ENCODE measurements at regions not wholly inside any gene's neighbourhood (a gene's known extent, or its start where the extent isn't known, plus 50 kb on each side); places are given as distances from the start of the nearest gene placed in this dataset.

- DNase-seq (ENCODE audit: low read depth in 2 of 3, low spot score in 2 of 3), result no peak
Observed at GRCh38 chr5:109917154-109917546, 227.4 kb downstream of the MAN2A1 start.

- DNase-seq (ENCODE audit: low read depth in 2 of 3, low spot score in 2 of 3), result no peak
Observed at GRCh38 chr5:109917966-109918365, 228.2 kb downstream of the MAN2A1 start.

GRCh38 chr5:109920736-109921135 is 231.0 kb downstream of the MAN2A1 start:
- no peak for DNase-seq (ENCODE audit: low read depth in 2 of 3, low spot score in 2 of 3)

DNA sequence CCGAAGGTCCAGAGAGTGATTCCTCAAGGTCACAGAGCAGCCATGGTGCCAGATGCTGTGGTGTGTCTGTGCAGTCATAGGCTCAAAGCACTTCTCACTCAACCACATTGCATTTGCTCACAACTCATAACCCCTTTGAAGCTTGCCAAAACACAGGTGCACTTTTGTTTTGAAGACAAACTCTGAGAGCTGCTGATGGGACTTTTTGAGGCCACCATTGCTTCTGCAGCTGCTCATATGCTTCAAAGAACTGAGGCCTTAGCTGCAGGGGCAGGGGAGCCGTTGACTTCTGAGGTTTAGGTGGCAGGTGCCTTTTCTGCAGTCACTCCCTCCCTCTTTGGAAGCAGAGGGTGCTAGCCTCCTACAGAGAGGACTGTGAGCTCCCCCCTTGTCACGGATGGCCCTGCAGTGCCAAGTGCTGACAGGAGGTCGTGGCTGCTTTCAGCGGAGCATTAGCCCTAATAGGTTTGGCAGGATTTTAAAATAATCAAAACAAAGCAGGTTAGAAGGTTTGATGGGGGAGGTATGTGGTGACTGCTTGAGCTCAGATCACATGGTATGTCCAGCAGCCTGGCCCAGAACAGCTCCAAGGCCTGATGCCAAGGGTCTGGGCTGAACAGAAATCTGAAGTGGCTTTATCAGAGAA is 232.1 kb downstream of the MAN2A1 start:
- DNase-seq (ENCODE audit: low read depth in 2 of 3, low spot score in 2 of 3), result peak in 1 of 3 donors; percentile 39

GRCh38 chr5:109922381-109922995 is 232.8 kb downstream of the MAN2A1 start:
- no peak for DNase-seq (ENCODE audit: low read depth in 2 of 3, low spot score in 2 of 3)

GRCh38 chr5:109923205-109923604 is 233.5 kb downstream of the MAN2A1 start:
- no peak for DNase-seq (ENCODE audit: low read depth in 2 of 3, low spot score in 2 of 3)

DNA sequence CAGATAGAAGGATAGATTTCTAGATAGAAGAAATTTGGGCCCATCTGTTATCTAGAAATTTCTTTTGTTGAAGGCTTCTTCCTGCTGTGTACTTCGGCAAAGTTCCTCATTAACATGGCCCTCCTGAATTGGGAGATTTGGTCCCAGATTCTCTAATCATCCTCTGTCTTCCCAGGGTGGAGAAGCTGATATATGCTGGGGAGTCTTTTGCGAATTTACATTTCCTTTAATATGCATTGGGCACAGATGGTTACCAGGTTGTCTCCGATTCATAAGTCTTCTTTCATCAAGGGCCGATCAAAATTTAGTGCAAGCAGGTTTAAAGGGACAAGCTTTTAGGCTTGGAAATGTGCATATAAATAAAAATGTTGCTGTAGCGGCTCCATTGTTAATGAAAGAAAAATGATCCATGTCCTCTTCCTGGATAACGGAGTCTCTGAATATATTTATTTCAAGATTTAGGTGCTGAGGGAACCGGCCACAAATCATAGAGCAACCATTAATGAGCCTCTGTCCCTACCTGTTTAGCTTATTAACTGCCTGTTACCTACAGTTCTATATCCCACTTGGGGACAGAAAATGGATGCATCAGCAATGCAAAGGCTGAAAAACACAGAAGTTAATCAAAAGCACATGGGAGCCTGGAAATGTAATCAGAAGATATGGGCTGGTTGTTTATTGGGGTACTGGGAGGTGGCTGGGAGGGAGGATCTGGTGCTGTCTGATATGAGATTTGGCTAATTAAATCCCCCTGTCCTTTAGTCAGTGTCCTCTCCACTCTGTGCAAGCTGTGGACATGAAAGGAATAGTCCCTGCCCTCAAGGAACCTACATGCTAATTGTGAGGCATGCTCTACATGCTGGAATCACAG is 234.7 kb downstream of the MAN2A1 start:
- no peak for DNase-seq (ENCODE audit: low read depth in 2 of 3, low spot score in 2 of 3)

- no peak for DNase-seq (ENCODE audit: low read depth in 2 of 3, low spot score in 2 of 3)
Observed at GRCh38 chr5:109927639-109928038, 237.9 kb downstream of the MAN2A1 start.

- DNase-seq (ENCODE audit: low read depth in 2 of 3, low spot score in 2 of 3), result no peak
Observed at GRCh38 chr5:109928046-109928445, 238.3 kb downstream of the MAN2A1 start.

- no peak for DNase-seq (ENCODE audit: low read depth in 2 of 3, low spot score in 2 of 3)
Observed at GRCh38 chr5:109928811-109929210, 239.1 kb downstream of the MAN2A1 start.

DNA sequence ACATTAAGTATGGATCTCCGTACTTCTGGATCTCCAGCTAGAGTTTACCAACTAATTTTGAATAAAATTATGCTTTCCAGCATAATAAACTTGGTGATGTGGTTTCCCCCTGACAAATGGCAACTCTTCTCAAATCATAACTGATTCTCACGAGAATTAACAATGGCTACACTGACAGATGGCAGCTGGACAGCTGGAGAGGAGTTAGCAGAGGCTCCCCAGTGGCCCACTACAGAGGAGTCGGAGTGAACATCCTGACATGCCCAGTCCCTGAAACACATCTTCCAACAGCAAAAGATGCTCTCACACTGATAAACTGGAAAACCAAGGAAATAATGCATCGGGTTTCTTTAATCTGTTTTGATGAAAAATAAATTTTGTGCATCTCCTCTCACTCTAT is 239.6 kb downstream of the MAN2A1 start:
- no peak for DNase-seq (ENCODE audit: low read depth in 2 of 3, low spot score in 2 of 3)

DNA sequence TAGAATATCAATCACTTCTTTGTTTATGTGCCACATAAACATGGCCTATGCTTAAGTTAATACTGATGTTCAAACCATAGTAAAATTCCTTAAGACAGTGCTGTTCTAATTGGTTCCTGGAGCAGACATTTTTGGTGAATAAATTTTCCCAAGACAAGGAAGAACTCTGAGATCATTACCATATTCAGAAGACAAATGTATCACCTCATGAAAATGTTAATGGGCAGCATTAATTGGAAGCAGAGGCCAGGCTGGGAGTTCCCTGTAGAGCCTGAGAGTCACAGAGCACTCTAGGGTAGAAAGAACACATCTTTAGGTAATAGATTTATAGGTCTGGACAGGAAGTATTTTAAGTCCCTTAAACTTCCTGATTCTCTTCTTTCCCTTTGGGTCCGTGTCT is 240.2 kb downstream of the MAN2A1 start:
- no peak for DNase-seq (ENCODE audit: low read depth in 2 of 3, low spot score in 2 of 3)

- DNase-seq (ENCODE audit: low read depth in 2 of 3, low spot score in 2 of 3), result no peak
Observed at GRCh38 chr5:109931049-109931780, 241.5 kb downstream of the MAN2A1 start.

- no peak for DNase-seq (ENCODE audit: low read depth in 2 of 3, low spot score in 2 of 3)
Observed at GRCh38 chr5:109935833-109936490, 246.2 kb downstream of the MAN2A1 start.

- no peak for DNase-seq (ENCODE audit: low read depth in 2 of 3, low spot score in 2 of 3)
Observed at GRCh38 chr5:109936996-109937395, 247.3 kb downstream of the MAN2A1 start.

GRCh38 chr5:109937951-109938350 is 248.2 kb downstream of the MAN2A1 start:
- DNase-seq (ENCODE audit: low read depth in 2 of 3, low spot score in 2 of 3), result no peak

- DNase-seq (ENCODE audit: low read depth in 2 of 3, low spot score in 2 of 3), result no peak
Observed at GRCh38 chr5:109938453-109938852, 248.7 kb downstream of the MAN2A1 start.

GRCh38 chr5:109939116-109939682 is 249.5 kb downstream of the MAN2A1 start:
- no peak for DNase-seq (ENCODE audit: low read depth in 2 of 3, low spot score in 2 of 3)

- no peak for DNase-seq (ENCODE audit: low read depth in 2 of 3, low spot score in 2 of 3)
Observed at GRCh38 chr5:109942646-109943045, 252.9 kb downstream of the MAN2A1 start.

DNA sequence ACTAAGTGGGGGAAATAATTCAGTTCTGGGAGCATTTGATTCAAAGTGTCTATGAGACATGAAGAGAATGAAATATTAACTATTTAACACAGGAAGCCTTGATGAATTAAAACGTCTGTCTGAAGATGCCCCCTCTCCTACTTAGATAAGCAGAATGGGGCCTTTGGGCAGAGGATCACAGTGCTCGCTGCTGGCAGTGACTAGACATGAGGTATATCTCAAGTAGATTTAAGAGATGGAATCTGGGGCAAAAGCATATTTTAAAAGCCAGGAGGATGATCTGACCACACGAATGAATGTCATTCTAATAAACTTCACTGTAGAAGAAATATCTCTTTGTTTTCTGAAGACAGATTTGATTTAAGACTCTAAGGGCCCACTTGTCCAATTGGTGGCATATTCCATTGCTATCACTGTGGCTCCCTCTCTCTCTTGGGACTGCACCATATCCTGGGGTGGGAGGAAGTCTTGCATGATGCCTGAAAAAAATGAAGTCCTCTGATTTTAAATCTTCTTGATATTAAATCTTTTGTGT is 254.0 kb downstream of the MAN2A1 start:
- DNase-seq (ENCODE audit: low read depth in 2 of 3, low spot score in 2 of 3), result no peak
